Activated CD8-positive, alpha-beta memory T cell treated with anti-CD3 and anti-CD28 coated beads for 4 hours (primary cell): ENCODE measurements at regions not wholly inside any gene's neighbourhood (a gene's known extent, or its start where the extent isn't known, plus 50 kb on each side); places are given as distances from the start of the nearest gene placed in this dataset.

ENCODE experiments used
- DNase-seq, 2 donors: peaks; one replicate each; pipeline ENCODE4 v3.0.0-alpha.2; 2020; ENCODE audit warnings: low read depth in 2 of 2

DNA sequence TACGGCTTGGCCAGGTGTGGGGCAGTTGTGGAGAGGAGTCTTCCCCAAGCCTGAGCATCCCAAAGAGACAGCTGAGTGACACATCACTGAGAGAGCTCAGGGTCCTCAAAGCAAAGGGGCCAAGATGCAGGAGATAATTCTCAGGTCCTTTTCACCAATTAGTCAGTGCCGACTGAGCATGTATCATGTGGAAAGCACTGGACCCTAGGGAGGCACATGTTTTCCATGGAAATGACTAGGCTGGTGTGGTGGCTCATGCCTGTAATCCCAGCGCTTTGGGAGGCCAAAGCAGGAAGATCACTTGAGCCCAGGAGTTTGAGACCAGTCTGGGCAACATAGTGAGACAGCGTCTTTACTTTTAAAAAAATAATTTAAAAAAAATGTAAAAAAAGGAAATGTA lies 67.3 kb upstream of the PRPS1 start:
- no peak for DNase-seq

DNA sequence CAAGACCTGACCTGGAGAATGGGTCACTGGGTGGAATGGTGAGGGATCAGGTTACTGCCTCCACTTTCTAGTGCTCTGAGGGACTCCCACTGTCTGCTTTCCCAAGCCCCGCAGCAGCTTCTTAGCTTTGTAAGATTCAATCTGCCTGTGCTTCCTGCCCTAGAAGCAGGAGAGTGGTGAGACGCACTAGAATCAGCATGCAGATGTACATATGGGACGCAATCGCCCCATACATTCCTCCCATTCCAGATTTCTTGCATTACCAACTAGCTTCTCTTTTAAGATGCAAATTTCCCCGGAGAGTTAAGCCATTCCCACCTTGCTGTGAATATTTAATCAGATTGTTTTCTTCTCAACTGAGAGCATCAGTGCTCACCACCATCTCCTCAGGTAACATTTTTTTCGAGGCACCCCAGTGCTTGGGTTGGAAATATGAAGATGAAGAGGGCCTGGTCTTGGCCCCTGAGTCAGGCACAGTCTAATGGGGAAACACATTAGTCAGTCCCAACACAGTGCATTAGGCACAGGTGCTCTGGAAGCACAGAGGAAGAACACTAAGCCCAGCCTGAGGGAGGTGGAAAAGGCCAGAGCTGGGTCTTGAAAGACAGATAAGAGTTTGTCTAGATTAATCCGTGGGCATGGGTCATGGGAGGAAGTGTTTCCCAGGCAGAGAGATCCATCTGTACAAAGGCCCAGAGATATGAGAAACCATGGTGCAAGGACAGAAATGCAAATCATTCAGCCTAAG lies 66.7 kb upstream of the PRPS1 start:
- DNase-seq, result no peak

DNA sequence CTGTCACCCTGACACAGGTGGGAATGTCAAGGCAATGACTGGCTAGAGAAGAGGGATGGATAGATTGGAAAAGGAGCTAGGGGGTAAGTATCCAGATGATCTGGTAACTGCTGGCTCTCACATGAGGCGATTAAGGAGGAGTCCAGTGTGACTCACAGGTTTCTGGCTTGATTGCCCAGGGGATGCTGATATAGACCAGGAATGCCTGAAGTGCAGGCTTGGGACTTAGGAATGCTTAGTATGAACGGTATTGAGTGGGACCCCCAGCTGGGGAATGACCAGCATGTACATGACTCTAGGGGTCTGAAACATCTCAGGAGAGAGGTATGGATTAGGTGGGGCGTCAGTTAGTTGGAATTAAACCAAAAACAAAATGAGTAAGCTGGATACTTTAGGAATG lies 65.8 kb upstream of the PRPS1 start:
- no peak for DNase-seq

DNA sequence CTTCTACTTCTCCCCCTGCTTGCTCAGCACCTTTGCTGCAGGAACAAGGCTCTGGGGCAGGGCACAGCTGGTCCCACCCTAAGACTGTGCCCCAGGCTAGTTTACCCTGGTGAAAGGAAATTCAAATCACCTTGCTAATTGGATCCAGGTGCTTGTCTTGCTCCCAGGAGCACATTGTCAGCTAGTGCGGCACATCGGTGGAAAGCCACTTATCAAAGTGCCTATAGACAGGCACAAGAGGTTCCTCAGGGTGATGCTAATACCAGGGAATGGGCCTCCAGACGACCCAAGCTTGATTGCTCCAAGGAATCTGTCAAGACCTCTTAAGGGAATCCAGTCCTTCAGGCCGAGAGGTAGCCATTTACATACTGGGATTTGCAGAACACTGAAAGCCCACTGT lies 64.5 kb upstream of the PRPS1 start:
- no peak for DNase-seq

DNA sequence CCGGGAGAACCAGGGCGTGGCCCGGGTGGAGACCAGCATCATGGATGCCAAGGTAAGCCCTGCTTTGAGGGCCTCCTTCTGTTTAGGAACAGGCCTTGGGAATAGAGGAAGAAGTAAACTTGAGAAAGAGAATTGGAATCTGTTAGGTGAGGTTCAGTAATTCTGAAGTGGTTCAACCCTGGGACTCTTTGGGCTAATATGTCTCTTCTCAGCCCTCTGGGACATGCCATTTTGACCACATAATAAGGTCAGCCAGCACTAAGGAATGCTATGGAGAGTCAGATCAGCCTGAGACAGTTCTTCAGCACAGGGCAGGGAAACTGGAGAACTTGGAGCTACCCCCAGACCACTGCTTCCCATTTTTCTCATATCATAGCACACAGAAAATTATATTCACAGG lies 63.3 kb upstream of the PRPS1 start:
- DNase-seq, result no peak

DNA sequence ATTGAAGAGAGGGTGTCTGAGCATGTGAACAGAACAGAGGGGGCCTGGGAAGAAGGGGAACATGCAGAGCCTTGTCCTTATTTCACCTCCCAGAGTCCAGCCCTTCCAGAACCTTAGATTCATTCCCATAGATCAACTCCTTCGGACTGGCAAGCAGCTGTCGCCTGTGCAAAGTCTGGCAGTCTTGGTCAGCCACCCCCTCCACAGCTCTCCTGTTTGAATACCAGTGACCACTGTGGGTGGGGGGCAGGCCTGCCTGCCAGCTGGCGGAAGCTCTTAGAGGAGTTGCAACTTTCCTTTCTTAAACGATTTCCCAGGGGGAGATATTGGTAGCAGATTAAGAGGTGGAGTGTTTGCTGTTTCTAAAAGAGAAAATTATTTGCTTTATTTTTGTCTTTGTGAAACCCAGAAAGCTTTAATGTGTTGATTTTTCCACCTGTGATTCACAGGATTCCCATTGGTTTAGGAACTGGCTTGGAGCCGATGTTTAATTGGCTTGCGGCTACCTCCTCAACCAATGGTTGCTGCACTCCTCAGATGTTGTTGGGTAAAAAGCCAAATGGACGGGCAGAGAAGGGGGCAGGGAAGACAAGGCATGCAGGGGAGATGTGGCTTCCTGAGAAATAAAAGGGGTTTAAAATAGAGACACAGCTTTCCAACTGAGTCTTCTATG lies 62.2 kb upstream of the PRPS1 start:
- no peak for DNase-seq

DNA sequence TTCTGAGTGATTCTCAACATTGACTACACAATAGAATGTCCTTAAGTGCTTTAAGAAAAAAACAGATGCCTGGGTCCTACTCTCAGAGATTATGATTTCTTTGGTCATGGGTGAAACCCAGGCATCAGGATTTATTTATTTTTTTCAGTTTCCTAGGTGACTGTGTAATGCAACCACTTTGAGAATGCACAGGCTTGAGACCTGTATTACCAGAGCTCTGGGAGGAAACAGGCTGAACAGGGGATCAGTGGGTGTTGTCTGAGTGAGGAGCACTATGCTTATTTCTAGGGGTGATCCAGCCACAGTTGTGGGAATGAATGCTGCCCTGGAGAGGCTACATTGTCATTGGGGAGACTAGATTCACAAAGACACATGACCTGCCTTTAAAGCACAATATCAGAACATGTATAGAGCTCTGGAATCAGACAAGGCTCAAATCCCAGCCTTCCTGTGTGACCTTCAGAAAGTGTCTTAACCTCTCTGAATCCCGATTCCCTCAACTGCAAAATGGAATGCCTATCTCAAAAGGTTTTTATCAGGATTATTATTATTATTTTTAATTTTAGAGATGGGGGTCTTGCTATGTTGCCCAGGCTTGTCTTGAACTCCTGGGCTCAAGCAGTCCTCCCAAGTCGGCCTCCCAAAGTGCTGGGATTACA lies 61.6 kb upstream of the PRPS1 start:
- DNase-seq, result no peak

DNA sequence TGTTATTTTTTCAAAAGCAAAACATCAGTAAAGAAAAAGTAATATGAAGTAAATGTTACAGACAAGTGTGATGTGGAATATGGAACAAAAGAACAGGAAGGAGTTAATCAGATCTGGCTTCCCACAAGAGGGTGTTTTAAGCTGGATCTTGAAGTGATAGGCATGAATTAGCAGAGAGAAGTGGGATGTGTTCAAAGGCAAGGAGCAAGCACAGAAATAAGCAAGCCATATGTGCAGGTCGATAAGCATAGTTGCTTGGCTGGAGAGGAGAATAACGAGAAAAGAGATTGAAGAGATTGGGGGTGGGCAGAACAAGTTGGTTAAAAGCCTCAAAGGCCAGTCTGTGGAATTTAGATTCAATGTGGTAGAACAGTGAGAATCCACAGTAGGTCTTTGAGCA lies 60.9 kb upstream of the PRPS1 start:
- no peak for DNase-seq

DNA sequence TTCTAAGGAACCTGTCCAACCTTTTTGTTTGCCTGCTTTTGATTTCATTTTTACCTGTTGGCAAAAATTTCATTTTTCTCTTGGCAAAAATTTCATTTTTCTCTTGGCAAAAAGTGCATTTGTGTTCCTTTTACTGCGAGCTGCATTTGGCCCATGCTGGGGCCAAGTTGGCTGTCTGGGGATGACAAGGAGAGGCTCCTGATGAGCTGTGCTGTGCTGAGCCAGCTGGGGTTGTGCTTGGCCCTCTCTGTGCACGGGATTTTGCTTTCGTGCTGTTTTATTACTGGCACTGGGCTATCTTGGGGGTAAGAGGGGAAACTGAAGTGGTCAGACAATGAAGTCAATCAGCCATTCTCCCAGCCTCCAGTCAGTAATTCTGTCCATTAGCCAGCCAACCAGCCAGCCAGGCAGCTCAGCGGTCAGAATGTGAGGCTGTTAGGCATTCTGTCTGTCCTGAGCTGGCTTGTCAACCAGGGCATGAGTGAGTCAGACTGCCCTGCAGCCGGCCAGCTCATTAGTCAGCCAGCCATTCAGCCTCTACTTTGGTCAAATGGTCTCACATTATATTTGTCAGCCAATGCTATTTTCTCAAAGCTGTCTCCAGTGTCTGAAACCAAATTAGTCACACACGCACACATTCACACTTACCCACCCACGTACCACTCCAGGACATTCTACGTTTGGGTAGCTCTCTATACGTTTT lies 56.9 kb upstream of the PRPS1 start:
- DNase-seq, result no peak

DNA sequence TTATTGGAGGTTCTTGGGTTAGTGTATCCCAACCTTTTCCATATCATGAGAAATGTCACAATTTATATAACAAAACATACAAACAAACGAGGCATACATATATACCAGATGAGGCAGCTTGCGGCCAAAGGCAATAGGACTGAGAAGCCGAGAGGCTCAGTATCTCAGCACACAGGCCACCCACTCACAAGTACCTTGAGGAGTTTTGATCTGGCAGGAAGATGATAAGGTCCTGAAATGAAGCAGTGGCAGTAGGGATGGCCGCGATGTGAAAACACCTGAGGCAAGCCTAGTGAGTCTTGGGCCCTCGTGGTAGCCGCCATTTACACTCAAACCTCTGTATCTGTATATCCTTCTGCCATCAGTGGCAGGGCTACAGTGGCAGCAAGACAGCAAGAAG lies 55.3 kb upstream of the PRPS1 start:
- no peak for DNase-seq

DNA sequence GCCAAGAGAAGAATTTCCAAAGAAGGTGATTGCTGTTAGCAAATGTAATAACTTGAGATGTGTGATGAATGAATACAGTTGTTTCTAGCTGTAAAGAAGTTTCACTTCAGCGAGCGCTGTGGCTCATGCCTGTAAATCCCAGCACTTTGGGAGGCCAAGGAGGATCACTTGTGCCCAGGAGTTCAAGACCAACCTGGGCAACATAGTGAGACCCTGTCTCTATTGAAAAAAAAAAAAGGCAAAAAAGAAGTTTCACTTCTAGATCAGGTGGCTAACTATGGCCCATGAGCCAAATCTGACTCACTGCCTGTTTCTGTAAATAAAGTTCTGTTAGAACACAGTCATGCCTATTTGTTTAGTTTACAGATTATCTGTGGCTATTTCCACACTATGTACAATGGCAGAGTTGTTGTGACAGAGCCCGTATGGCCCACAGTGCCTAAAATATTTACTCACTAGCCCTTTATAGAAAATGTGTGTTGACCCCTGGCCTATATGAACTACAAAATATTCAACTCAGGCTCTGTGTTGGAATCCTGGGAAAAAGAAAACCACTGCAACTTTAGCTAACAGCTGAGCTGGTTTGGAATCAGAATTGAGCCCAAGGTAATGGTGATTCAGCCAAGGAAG lies 54.1 kb upstream of the PRPS1 start:
- DNase-seq, result no peak

DNA sequence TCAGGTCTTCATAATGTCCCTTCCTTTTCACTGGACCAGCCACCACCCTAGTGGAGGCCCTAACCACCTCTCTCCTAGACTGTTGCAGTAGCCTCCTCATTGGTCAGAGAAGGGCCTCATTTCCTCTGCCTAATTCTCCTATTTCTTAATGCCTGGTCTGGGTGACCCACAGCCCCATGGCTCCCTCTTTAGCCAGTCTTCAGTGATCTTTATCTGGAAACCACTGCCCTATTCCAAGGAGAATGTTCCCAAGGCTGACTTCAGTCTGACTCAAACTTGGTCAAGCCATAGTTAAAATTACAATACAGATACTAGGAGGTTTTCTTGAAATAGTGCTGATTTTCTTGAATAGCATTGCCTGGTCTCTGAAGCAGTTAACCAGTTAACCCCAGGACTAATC lies 53.6 kb upstream of the PRPS1 start:
- DNase-seq, result no peak

DNA sequence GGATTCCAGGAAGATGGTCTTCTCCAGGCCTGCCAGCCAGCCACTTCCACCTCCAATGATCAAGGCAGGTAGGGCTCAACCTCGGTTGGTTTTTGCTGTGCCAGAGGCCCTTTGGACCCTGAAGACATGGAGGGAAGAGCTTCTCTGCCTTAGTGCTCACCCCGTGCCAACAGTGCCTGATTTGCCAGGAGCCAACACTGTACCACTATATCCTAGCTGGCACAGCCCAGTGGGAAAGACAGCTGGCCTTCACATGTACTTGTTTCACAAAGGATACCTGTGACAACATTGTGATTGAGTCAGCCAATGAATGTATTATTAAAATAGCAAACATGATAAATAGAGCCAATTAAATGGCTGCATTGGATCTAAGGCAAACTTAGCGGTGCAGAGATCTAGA lies 51.9 kb upstream of the PRPS1 start:
- no peak for DNase-seq

DNA sequence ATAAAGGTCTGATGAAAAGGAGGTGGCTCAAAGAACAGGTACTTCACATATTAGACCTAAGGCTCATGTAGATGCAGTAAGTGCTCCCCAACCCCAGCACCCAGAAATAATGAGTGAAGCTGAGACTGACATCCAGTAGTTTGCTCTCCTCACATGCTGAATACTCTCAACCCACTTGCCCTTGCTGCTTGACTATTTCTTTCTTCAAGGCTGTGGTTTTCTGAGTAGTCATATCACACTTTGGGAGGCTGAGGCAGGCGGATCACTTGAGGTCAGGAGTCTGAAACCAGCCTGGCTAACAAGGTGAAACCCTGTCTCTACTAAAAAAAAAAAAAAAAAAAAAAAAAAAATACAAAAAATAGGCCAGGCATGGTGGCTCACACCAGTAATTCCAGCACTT lies 51.5 kb upstream of the PRPS1 start:
- no peak for DNase-seq

DNA sequence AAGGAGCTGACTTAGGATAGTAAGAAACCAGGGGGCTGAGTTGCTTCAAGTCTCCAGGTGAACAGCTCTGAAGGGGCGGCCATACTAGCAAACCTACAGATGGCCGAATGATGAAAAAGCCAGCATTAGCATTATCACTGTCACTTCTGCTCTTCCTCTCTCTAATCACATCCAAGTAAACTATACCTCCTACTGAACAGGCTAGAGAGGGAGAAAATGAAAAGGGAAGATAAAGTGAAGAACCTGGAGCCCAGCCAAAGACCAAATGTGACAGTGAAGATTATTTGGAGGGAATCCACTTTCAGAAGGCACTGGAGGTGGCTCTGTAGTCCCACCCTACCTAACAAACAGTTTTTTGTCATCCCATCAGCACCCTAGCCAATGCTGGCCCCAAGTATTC lies 50.4 kb upstream of the PRPS1 start:
- DNase-seq, result no peak
